ENCODE measurements at regions not wholly inside any gene's neighbourhood (a gene's known extent, or its start where the extent isn't known, plus 50 kb on each side); places are given as distances from the start of the nearest gene placed in this dataset.
"Not testable (repeated sequence)": the region's sequence is repeated elsewhere in the genome, so short reads cannot be mapped to it uniquely, and the experiment has no call there.

DNA sequence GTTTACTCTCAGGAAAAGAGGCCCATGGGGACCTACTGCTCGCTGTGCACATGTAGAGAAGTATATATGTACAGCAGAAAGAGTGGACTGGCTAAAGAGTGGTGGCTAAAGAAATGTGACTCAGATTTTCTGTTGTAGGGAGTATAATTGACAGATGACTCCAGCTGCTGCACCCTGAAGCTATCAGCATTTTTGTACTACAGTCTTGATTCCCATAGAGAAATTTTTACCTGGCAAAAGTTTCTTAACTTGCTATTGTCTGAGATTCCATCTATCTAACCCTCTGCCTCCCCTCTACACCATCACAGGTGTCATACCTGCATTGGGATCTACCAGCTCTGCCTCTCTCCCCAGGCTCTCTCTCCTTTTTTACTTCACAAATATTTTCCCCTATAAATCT, 296.0 kb upstream of the KYNU start:
- H3K27me3 ChIP-seq (ENCODE audit: control insufficient read depth, insufficient read depth, low read length): no peaks in the 10 kb centered on the region
- H3K27ac ChIP-seq (ENCODE audit: low read length): no peak overlapping the region
- H3K9me3 ChIP-seq (ENCODE audit: control insufficient read depth, low read depth, low read length): no peaks in the 10 kb centered on the region
- H3K4me1 ChIP-seq (ENCODE audit: control insufficient read depth, insufficient read depth, low read length): no peaks in the 10 kb centered on the region
- no peak for DNase-seq
- H3K36me3 ChIP-seq (ENCODE audit: control insufficient read depth, insufficient read depth, low read length): no peaks in the 10 kb centered on the region
- no peak overlapping the region for H3K4me3 ChIP-seq (ENCODE audit: low read length)
- WGBS (ENCODE audit: insufficient coverage, low lambda C conversion rate): no CpG with 5 or more reads among the region's 1 CpG

- WGBS (ENCODE audit: insufficient coverage, low lambda C conversion rate): no CpG with 5 or more reads among the region's 5 CpGs
Observed at GRCh38 chr2:142580691-142581090, 296.8 kb upstream of the KYNU start.

DNA sequence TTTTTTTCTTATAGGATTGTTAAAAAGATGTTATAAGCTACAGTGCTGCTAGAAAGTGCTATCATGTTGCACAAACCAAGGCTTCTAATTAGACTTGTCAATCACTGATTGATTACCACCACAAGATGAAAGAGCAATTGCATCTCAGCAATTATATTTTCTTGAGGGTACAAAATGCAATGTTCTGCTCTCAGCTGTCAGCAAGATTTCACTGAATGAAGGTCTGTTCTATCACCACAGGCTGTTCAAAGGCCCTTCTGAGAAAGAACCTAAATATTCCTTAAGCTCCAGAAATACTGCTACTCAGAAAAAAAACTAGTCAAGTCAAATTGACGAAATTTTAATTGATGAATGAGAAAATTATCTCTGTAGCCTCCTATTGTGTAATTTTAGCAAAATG, 301.9 kb upstream of the KYNU start:
- Histone ChIP-seq H3K27me3 (ENCODE audit: control insufficient read depth, insufficient read depth, low read length) (no peaks in the 10 kb centered on the region), H3K9me3 (ENCODE audit: control insufficient read depth, low read depth, low read length) (no peaks in the 10 kb centered on the region), H3K27ac (ENCODE audit: low read length) (no peak overlapping the region), H3K4me3 (ENCODE audit: low read length) (no peak overlapping the region), H3K36me3 (ENCODE audit: control insufficient read depth, insufficient read depth, low read length) (no peaks in the 10 kb centered on the region), H3K4me1 (ENCODE audit: control insufficient read depth, insufficient read depth, low read length) (no peaks in the 10 kb centered on the region)
- DNase-seq: no peak
- 73% methylated on average over 1 of the region's 1 CpG for WGBS (ENCODE audit: insufficient coverage, low lambda C conversion rate)

More at GRCh38 chr2:142580691-142581090, 296.8 kb upstream of the KYNU start:
- DNase-seq: no peak
- no peaks in the 10 kb centered on the region for H3K36me3 ChIP-seq (ENCODE audit: control insufficient read depth, insufficient read depth, low read length)
- H3K4me1 ChIP-seq (ENCODE audit: control insufficient read depth, insufficient read depth, low read length): no peaks in the 10 kb centered on the region
- no peak overlapping the region for H3K27ac ChIP-seq (ENCODE audit: low read length)
- no peaks in the 10 kb centered on the region for H3K9me3 ChIP-seq (ENCODE audit: control insufficient read depth, low read depth, low read length)
- H3K27me3 ChIP-seq (ENCODE audit: control insufficient read depth, insufficient read depth, low read length): no peaks in the 10 kb centered on the region
- no peak overlapping the region for H3K4me3 ChIP-seq (ENCODE audit: low read length)

DNA sequence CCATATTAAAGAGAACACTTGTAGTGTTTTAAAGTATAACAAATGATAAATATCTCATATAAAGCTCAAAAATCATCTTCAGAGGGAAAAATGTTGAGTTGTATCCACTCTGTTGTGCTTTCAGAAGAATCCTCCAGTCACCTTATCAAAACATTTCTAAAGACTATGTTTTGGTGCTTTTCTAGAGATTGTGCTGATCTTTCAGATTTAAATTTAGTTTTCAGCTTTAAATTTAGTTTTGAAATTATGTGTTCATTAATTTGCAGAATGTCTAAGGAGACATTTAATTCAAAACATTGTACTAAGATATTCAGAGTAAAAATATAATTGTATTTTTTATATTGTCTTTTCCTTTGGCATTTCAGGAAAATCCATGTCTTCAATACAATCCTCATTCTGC, 303.1 kb upstream of the KYNU start:
- no peaks in the 10 kb centered on the region for H3K4me1 ChIP-seq (ENCODE audit: control insufficient read depth, insufficient read depth, low read length)
- H3K4me3 ChIP-seq (ENCODE audit: low read length): no peak overlapping the region
- no peaks in the 10 kb centered on the region for H3K36me3 ChIP-seq (ENCODE audit: control insufficient read depth, insufficient read depth, low read length)
- H3K27ac ChIP-seq (ENCODE audit: low read length): no peak overlapping the region
- H3K27me3 ChIP-seq (ENCODE audit: control insufficient read depth, insufficient read depth, low read length): no peaks in the 10 kb centered on the region
- no peaks in the 10 kb centered on the region for H3K9me3 ChIP-seq (ENCODE audit: control insufficient read depth, low read depth, low read length)
- no peak for DNase-seq

DNA sequence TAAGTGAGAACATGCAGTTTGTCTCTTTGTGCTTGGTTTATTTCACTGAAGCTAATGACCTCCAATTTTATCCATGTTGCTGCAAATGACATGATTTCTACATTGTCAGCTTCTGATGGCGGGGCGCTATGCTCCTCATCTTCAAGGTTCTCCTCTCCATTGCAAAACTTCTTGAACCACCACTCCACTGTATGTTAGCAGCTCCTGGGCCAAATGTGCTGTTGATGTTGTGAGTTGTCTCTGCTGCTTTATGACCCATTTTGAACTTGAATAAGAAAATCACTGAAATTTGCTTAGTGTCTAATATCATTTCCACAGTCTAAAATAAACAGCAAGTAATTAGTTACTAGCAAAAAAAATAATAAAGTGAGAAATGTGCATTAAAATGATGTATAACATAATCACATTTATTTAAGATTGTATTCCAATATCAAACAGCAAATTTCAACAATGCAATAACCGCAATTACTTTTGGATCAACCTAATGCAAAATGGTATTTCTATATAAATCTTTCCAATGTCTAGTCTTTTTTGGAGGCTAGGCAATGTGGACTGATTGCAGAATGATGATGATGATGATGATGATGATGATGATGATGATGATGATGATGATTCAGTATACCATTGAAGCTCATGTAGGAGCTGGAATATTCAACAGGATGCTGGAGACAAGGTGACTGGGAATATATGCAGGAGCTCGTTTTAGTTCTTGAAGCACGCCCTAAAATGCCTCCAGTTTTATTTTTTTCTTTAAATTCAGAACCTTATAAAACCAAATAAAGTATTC, 304.9 kb upstream of the KYNU start:
- H3K36me3 ChIP-seq (ENCODE audit: control insufficient read depth, insufficient read depth, low read length): no peaks in the 10 kb centered on the region
- 80% methylated on average over 1 of the region's 5 CpGs for WGBS (ENCODE audit: insufficient coverage, low lambda C conversion rate)
- no peak for DNase-seq

GRCh38 chr2:142571934-142572333, 305.5 kb upstream of the KYNU start:
- H3K4me1 ChIP-seq (ENCODE audit: control insufficient read depth, insufficient read depth, low read length): no peaks in the 10 kb centered on the region
- 62% methylated on average over 3 of the region's 4 CpGs for WGBS (ENCODE audit: insufficient coverage, low lambda C conversion rate)
- no peak overlapping the region for H3K4me3 ChIP-seq (ENCODE audit: low read length)
- H3K36me3 ChIP-seq (ENCODE audit: control insufficient read depth, insufficient read depth, low read length): no peaks in the 10 kb centered on the region
- no peak overlapping the region for H3K27ac ChIP-seq (ENCODE audit: low read length)
- no peak for DNase-seq
- H3K9me3 ChIP-seq (ENCODE audit: control insufficient read depth, low read depth, low read length): no peaks in the 10 kb centered on the region
- no peaks in the 10 kb centered on the region for H3K27me3 ChIP-seq (ENCODE audit: control insufficient read depth, insufficient read depth, low read length)

More for the DNA sequence above, 304.9 kb upstream of the KYNU start:
- Histone ChIP-seq H3K9me3 (ENCODE audit: control insufficient read depth, low read depth, low read length) (no peaks in the 10 kb centered on the region), H3K4me1 (ENCODE audit: control insufficient read depth, insufficient read depth, low read length) (no peaks in the 10 kb centered on the region), H3K27ac (ENCODE audit: low read length) (no peak overlapping the region), H3K4me3 (ENCODE audit: low read length) (no peak overlapping the region), H3K27me3 (ENCODE audit: control insufficient read depth, insufficient read depth, low read length) (no peaks in the 10 kb centered on the region)

DNA sequence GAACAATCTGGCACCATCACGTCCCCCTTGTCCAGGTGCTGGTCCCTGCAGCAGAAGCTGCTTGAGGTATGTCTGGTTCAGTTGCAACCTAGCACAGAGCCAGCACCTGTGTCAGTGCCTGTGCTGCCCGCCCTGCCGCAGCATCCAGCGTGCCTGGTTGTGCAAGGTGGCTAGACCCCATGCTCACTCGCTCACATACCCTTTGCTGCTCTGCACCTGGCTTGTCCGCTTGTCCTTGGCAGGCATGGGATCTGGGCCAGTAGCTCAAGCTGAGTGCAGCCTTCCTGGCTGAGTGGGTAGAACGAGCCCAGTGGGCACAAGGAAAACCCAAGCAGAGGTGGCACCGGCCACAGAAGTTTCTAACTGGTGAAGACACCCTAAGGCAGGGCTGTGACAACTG, 314.6 kb upstream of the KYNU start:
- DNase-seq: no peak
- 100% methylated on average over 1 of the region's 8 CpGs for WGBS (ENCODE audit: insufficient coverage, low lambda C conversion rate)
- Histone ChIP-seq H3K4me1 (ENCODE audit: control insufficient read depth, insufficient read depth, low read length) (no peaks in the 10 kb centered on the region), H3K4me3 (ENCODE audit: low read length) (no peak overlapping the region), H3K9me3 (ENCODE audit: control insufficient read depth, low read depth, low read length) (no peaks in the 10 kb centered on the region), H3K27me3 (ENCODE audit: control insufficient read depth, insufficient read depth, low read length) (no peaks in the 10 kb centered on the region), H3K36me3 (ENCODE audit: control insufficient read depth, insufficient read depth, low read length) (no peaks in the 10 kb centered on the region), H3K27ac (ENCODE audit: low read length) (no peak overlapping the region)

DNA sequence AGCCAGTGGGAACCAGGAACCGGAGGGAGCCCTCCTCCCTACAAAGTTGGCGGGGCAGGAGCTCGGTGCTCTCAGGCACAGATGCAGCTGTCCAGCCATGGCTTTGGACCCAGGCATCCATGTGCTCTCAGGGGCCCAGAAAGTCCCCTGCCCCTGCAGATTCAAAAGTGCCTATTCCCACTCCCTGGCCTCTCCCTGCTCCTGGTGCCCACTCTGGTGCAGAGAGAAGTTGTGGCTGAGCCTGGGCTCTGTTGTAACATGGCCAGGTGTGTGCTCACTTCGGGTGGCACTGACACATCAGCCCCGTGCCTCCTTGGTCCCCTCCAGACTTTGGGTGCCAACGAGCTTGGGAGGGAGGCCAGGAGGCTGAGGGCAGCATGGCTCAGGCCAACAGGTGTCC, 315.8 kb upstream of the KYNU start:
- Histone ChIP-seq H3K4me3 (ENCODE audit: low read length) (no peak overlapping the region), H3K9me3 (ENCODE audit: control insufficient read depth, low read depth, low read length) (no peaks in the 10 kb centered on the region), H3K27me3 (ENCODE audit: control insufficient read depth, insufficient read depth, low read length) (no peaks in the 10 kb centered on the region), H3K4me1 (ENCODE audit: control insufficient read depth, insufficient read depth, low read length) (no peaks in the 10 kb centered on the region), H3K36me3 (ENCODE audit: control insufficient read depth, insufficient read depth, low read length) (no peaks in the 10 kb centered on the region), H3K27ac (ENCODE audit: low read length) (no peak overlapping the region)
- no peak for DNase-seq
- WGBS (ENCODE audit: insufficient coverage, low lambda C conversion rate): no CpG with 5 or more reads among the region's 6 CpGs

GRCh38 chr2:142557391-142557790, 320.1 kb upstream of the KYNU start:
- no peak for DNase-seq
- WGBS (ENCODE audit: insufficient coverage, low lambda C conversion rate): no CpG with 5 or more reads among the region's 1 CpG

GRCh38 chr2:142545999-142546398, 331.5 kb upstream of the KYNU start:
- H3K4me3 ChIP-seq (ENCODE audit: low read length); H3K36me3 ChIP-seq (ENCODE audit: control insufficient read depth, insufficient read depth, low read length); DNase-seq; H3K27ac ChIP-seq (ENCODE audit: low read length); H3K4me1 ChIP-seq (ENCODE audit: control insufficient read depth, insufficient read depth, low read length); H3K9me3 ChIP-seq (ENCODE audit: control insufficient read depth, low read depth, low read length); H3K27me3 ChIP-seq (ENCODE audit: control insufficient read depth, insufficient read depth, low read length): not testable (repeated sequence)
- WGBS (ENCODE audit: insufficient coverage, low lambda C conversion rate): no CpG with 5 or more reads among the region's 30 CpGs

More at GRCh38 chr2:142557391-142557790, 320.1 kb upstream of the KYNU start:
- H3K4me3 ChIP-seq (ENCODE audit: low read length): no peak overlapping the region
- no peaks in the 10 kb centered on the region for H3K27me3 ChIP-seq (ENCODE audit: control insufficient read depth, insufficient read depth, low read length)
- H3K9me3 ChIP-seq (ENCODE audit: control insufficient read depth, low read depth, low read length): no peaks in the 10 kb centered on the region
- H3K36me3 ChIP-seq (ENCODE audit: control insufficient read depth, insufficient read depth, low read length): no peaks in the 10 kb centered on the region
- H3K4me1 ChIP-seq (ENCODE audit: control insufficient read depth, insufficient read depth, low read length): no peaks in the 10 kb centered on the region
- no peak overlapping the region for H3K27ac ChIP-seq (ENCODE audit: low read length)

DNA sequence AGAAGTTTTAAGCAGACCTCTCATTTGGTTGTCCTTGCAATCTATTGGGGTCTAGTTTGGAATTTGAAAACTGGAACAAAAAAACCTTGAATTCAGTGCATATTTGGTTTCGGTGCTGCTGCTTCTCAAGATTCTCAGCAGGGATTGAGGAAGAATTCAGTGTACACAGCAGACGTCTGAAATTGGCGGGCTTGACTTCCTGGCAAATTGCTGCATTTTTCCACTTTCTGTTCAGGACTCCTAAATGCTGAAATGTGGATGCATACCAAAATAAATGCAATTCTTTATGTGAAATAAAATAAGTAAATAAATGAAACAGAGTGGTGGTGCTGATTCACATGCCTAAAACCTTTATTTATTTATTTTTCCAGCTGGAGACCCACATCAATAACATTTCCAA, 332.4 kb upstream of the KYNU start:
- no peak overlapping the region for H3K27ac ChIP-seq (ENCODE audit: low read length)
- H3K9me3 ChIP-seq (ENCODE audit: control insufficient read depth, low read depth, low read length): peaks cover 6% of the 10 kb centered on the region
- no CpG with 5 or more reads among the region's 3 CpGs for WGBS (ENCODE audit: insufficient coverage, low lambda C conversion rate)
- no peak overlapping the region for H3K4me3 ChIP-seq (ENCODE audit: low read length)
- no peaks in the 10 kb centered on the region for H3K4me1 ChIP-seq (ENCODE audit: control insufficient read depth, insufficient read depth, low read length)
- no peak for DNase-seq
- H3K36me3 ChIP-seq (ENCODE audit: control insufficient read depth, insufficient read depth, low read length): no peaks in the 10 kb centered on the region
- H3K27me3 ChIP-seq (ENCODE audit: control insufficient read depth, insufficient read depth, low read length): no peaks in the 10 kb centered on the region
